ENCODE measurements at regions not wholly inside any gene's neighbourhood (a gene's known extent, or its start where the extent isn't known, plus 50 kb on each side); places are given as distances from the start of the nearest gene placed in this dataset.
A peak's percentile ranks its signal among the peaks of the same experiment; 100 is the strongest.
"Not testable (repeated sequence)": the region's sequence is repeated elsewhere in the genome, so short reads cannot be mapped to it uniquely, and the experiment has no call there.

DNA sequence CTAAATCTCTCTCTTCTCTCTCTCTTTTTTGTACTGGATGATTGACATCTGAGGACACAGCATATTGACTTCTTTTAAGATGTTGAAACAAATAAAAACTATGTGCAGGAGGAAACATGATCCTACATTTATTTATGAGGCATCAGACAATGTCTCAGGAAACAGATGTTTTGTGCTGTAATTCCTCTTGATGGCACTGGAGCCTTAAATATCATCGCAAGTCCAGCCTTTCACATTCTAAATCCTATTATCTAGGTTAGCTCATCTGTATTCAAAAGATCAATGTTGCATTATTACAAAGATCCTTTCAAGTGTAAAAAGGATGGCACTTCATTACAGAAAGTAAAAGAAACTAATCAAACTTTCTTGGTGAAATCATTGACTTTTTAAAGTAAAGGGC, 63.9 kb downstream of the MAT2B start:
- TF ChIP-seq, protein P1, sequence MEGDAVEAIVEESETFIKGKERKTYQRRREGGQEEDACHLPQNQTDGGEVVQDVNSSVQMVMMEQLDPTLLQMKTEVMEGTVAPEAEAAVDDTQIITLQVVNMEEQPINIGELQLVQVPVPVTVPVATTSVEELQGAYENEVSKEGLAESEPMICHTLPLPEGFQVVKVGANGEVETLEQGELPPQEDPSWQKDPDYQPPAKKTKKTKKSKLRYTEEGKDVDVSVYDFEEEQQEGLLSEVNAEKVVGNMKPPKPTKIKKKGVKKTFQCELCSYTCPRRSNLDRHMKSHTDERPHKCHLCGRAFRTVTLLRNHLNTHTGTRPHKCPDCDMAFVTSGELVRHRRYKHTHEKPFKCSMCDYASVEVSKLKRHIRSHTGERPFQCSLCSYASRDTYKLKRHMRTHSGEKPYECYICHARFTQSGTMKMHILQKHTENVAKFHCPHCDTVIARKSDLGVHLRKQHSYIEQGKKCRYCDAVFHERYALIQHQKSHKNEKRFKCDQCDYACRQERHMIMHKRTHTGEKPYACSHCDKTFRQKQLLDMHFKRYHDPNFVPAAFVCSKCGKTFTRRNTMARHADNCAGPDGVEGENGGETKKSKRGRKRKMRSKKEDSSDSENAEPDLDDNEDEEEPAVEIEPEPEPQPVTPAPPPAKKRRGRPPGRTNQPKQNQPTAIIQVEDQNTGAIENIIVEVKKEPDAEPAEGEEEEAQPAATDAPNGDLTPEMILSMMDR (conservative IDR thresholded peaks at IDR 0.05): peak; percentile 72
- H3K27ac ChIP-seq: no peak overlapping the region

DNA sequence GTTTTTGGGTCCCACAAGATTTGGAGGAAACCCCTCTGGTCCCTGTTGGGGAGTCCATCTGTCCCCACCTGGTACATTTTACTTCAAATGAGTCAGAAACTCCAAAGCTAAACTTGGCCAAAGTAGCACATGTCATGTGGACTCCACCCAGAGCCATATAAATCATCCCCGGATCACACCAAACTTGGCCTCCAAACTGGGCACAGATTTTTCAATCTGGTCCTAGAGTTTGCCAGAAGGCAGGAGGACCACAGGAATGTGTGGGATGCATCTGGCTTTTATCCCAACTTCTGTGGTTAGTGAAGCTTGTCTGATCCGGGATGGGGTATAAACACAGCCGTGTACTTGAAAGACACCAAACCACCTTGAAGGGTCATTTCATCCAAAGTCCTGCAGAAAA, 66.3 kb downstream of the MAT2B start:
- TF ChIP-seq, protein P1 (conservative IDR thresholded peaks at IDR 0.05): no peak
- no peak overlapping the region for H3K27ac ChIP-seq

DNA sequence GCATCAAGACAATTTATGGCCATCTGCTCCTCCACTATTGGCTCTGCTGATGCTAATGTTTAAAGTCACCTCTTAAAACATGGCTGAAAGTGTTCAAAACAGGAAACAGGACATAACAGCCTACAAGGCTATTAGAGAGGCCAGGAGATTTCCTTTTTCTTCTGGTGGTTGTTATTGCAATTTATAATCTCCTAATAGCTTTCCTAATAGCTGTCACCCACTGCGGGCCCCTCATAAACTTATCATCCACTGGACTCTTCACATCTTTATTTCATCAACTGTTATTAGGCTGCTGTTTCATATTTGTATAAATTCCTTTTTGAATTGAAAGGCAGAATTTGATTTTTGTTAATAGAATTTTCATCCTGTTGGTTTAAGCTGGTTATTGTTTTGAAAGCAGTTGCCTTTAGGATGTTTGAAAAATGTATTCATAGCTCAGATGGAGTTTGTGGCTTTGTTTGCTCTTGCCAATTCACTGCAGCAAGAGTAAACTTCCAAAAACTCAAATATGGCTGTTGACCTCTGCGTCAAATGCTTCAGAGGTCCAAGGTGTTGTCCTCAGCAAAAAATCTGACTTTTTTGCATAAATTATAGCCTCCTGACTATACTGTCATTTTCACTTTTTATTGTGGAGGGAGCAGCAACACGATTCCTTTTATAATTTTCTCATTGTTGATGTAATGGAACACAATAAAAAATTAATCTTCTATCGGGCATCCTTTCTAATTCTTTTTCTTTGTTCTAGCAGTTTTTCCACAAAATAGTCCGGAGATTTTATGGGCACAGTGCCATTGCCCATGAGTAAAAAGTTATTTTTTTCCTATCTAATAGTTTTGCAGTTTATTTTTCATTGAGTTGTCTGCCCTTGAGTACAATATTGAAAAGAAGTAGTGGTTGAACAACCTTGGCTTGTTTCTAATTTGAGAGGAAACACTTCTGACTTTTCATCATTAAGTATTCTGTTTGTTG, 69.3 kb downstream of the MAT2B start:
- TF ChIP-seq, protein P1 (conservative IDR thresholded peaks at IDR 0.05): no peak
- no peak overlapping the region for H3K27ac ChIP-seq

DNA sequence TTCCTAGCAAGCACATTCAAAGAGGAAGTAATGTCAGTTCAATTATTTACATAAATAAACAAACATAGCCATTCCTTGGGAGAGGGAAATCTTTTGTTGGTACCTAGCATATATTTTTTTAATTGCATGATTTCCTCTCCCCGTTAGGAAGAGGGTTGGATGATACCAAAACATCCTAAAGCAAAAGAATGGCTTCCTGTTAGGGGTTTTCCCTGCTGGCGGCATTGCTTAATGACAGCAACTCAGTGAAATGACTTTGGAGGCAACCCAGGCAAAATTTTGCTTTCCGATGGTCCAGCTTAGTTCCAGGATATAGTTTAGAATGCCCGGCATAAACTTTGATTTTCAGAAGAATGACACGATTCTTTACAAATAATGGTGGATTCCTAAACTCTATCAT, 73.2 kb downstream of the MAT2B start:
- TF ChIP-seq, protein P1 (conservative IDR thresholded peaks at IDR 0.05): no peak
- no peak overlapping the region for H3K27ac ChIP-seq

DNA sequence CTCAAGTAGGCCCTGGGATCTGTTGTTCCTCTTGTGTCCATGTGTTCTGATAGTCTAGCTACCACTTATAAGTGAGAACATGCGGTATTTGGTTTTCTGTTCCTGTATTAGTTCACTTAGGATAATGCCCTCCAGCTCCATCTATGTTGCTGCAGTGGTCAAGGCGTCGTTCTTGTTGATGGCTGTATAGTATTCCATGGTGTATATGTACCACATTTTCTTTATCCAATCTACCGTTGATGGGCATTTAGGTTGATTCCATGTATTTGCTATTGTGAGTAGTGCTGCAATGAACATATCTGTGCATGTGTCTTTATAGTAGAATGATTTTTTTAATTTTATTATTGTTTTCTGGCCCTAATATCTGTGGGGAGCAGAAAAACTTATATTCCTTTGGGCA, 74.3 kb downstream of the MAT2B start:
- TF ChIP-seq, protein P1 (conservative IDR thresholded peaks at IDR 0.05): no peak

DNA sequence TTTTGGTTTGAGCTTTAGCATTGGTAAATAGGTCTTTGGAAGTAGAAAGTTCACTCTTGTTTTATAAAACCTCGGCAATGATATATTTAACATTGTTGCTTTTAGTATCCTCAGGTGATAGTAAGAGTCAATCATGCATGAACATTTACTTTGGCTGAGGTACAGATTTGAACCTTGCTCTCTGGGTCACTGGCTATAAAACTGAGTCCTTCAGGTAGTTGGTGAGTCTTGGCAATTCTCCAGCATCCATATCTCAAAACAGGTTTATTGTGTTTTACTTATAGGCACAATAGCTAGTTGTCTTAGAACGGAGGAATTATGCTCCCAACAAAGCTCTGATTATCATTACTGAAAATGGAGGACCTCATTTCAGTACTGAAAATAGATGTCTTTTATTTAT, 75.1 kb downstream of the MAT2B start:
- TF ChIP-seq, protein P1 (conservative IDR thresholded peaks at IDR 0.05): no peak
- H3K27ac ChIP-seq: peak overlapping the region; percentile 62

More for the DNA sequence above, 74.3 kb downstream of the MAT2B start:
- peak overlapping the region; percentile 62 for H3K27ac ChIP-seq

DNA sequence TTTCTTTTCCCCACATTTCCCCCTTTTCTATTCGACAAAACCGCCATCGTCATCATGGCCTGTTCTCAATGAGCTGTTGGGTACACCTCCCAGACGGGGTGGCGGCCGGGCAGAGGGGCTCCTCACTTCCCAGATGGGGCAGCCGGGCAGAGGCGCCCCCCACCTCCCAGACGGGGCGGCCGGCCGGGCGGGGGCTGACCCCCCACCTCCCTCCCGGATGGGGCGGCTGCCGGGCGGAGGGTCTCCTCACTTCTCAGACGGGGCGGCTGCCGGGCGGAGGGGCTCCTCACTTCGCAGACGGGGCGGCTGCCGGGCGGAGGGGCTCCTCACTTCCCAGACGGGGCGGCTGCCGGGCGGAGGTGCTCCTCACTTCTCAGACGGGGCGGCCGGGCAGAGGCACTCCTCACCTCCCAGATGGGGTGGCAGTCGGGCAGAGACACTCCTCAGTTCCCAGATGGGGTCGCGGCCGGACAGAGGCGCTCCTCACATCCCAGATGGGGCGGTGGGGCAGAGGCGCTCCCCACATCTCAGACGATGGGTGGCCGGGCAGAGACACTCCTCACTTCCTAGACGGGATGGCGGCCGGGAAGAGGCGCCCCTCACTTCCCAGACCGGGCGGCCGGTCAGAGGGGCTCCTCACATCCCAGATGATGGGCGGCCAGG, 78.2 kb downstream of the MAT2B start:
- H3K27ac ChIP-seq: not testable (repeated sequence)
